ENCODE measurements at regions not wholly inside any gene's neighbourhood (a gene's known extent, or its start where the extent isn't known, plus 50 kb on each side); places are given as distances from the start of the nearest gene placed in this dataset. TPM values are rescaled to one million over a fixed set of nuclear protein-coding genes. Genes with fewer than 3 reads are reported as not detected.

- no peaks in the 10 kb centered on the region for H4K20me1 ChIP-seq (ENCODE audit: insufficient read depth, low read length)
- no peak overlapping the region for H2BK5ac ChIP-seq (ENCODE audit: low read depth, low read length, poor library complexity, severe bottlenecking)
- TF ChIP-seq MAFK (IDR thresholded peaks at IDR 0.05; ENCODE audit: low read depth, low read length) (no peak), NFE2L2 (IDR thresholded peaks at IDR 0.05; ENCODE audit: low read depth, low read length) (no peak), CTCF (conservative IDR thresholded peaks at IDR 0.05; ENCODE audit: low read depth, low read length) (no peak), CEBPB (IDR thresholded peaks at IDR 0.05; ENCODE audit: low read depth, low read length) (peak; percentile 17; the same call in 1 of the 2 replicates), RAD21 (IDR thresholded peaks at IDR 0.05; ENCODE audit: low read length) (no peak), CHD1 (IDR thresholded peaks at IDR 0.05; ENCODE audit: low read depth, low read length) (no peak)
- DNase-seq = peak; percentile 46
- no peaks in the 10 kb centered on the region for H3K27me3 ChIP-seq (ENCODE audit: control insufficient read depth, insufficient read depth, low read length)
- H2AFZ ChIP-seq (replicated peaks; ENCODE audit: low read length, poor library complexity) = no peak overlapping the region
- no peak overlapping the region for H4K8ac ChIP-seq (ENCODE audit: low read depth in 2 of 2, low read length in 2 of 2)
- 0 out of 2 replicates have a peak overlapping the region, but pooled peaks have one; percentile 11 for H2BK20ac ChIP-seq (ENCODE audit: low read depth, low read length)
- H3K79me1 ChIP-seq (ENCODE audit: low read depth in 1 of 2, low read length in 2 of 2) = no peaks in the 10 kb centered on the region
- H3K4me3 ChIP-seq (ENCODE audit: insufficient read depth, low read depth, low read length) = no peak overlapping the region
- H3K27ac ChIP-seq (ENCODE audit: insufficient read depth, low read length) = no peak overlapping the region
- peak; percentile 25 for ATAC-seq (ENCODE audit: low read depth)
- peak overlapping the region; percentile 6; the same call in 1 of the 3 replicates for H2BK15ac ChIP-seq (ENCODE audit: low read depth, low read length)
- no peak overlapping the region for H4K91ac ChIP-seq (ENCODE audit: insufficient read depth, low read depth, low read length)
- no peaks in the 10 kb centered on the region for H3K9me3 ChIP-seq (ENCODE audit: control insufficient read depth, insufficient read depth, low read length)
- POLR2A ChIA-PET (ENCODE audit: unreplicated experiment) = no interaction called here
- BruUV-seq (replicated peaks) = no TSS peak
- H3K9ac ChIP-seq (ENCODE audit: low read depth, low read length) = no peak overlapping the region
- H3K18ac ChIP-seq (ENCODE audit: low read depth, low read length) = no peak overlapping the region
- no CpG with 5 or more reads among the region's 2 CpGs for WGBS, 2 experiments (ENCODE audit: extremely low coverage in 2 of 2, insufficient read length in 1 of 2)
- no peak overlapping the region for H3K4me2 ChIP-seq (ENCODE audit: low read depth, low read length)
- no peak overlapping the region for H3K23ac ChIP-seq (ENCODE audit: low read depth, low read length)
- CTCF ChIA-PET = no interaction called here
- H3K56ac ChIP-seq (ENCODE audit: extremely low read depth, insufficient read depth, low read length) = no peak overlapping the region
- in situ Hi-C loops (cut with MboI; ENCODE audit: low sequenced_read_pairs) (no loop called here), dilution Hi-C loops (cut with HindIII; ENCODE audit: low sequenced_read_pairs, unreplicated experiment) (no loop called here), intact Hi-C loops (cut with micrococcal nuclease) (no loop called here)
- no peak overlapping the region for H3K4ac ChIP-seq (ENCODE audit: low read depth, low read length)
- H2AK9ac ChIP-seq (replicated peaks; ENCODE audit: low read depth, low read length, poor library complexity) = no peak overlapping the region
- no peak overlapping the region for H4K5ac ChIP-seq (ENCODE audit: low read depth, low read length)
- H3K36me3 ChIP-seq (ENCODE audit: control insufficient read depth, insufficient read depth, low read length) = no peaks in the 10 kb centered on the region
- peaks cover 6% of the 10 kb centered on the region; the same call in 1 of the 2 replicates for H3K9me1 ChIP-seq (ENCODE audit: insufficient read depth, low read length)
- H3K14ac ChIP-seq (replicated peaks; ENCODE audit: low read depth, low read length) = no peak overlapping the region
- 0 out of 2 replicates have a peak overlapping the region, but pooled peaks have one; percentile 5 for H2AK5ac ChIP-seq (ENCODE audit: low read depth, low read length)
- H2BK120ac ChIP-seq (ENCODE audit: low read depth, low read length) = no peak overlapping the region
- peaks cover 2% of the 10 kb centered on the region for H3K4me1 ChIP-seq (ENCODE audit: control insufficient read depth, insufficient read depth, low read length)
These were observed 56.3 kb downstream of the SCG2 start for GRCh38 chr2:223545830-223546229.

Small RNA genes in the stretch of these regions (microRNA-seq; reads per million reads assigned to microRNA genes)
- gene HIGD1AP4 (ENCODE audit: insufficient read depth, insufficient read length) (not detected), gene RN7SL807P (ENCODE audit: insufficient read depth, insufficient read length) (not detected)

Small RNA genes in the stretch of these regions (small RNA-seq; reads per million reads assigned to genes)
- gene HIGD1AP4 (0 reads per million in 5 experiments), gene RN7SL807P (0 reads per million in 5 experiments)

Data from IMR-90 (cell line).